Fibroblast of gingiva (primary cell): ENCODE measurements at regions not wholly inside any gene's neighbourhood (a gene's known extent, or its start where the extent isn't known, plus 50 kb on each side); places are given as distances from the start of the nearest gene placed in this dataset.
"Not testable (repeated sequence)": the region's sequence is repeated elsewhere in the genome, so short reads cannot be mapped to it uniquely, and the experiment has no call there.

Source experiments
- DNase-seq: peaks from one replicate; pipeline ENCODE4 v3.0.0-alpha.2; 2011; ENCODE audit warnings: low read depth

GRCh38 chr5:27810458-27810857 lies 772.1 kb upstream of the CDH9 start:
- no peak for DNase-seq

GRCh38 chr5:27797220-27797619 lies 758.8 kb upstream of the CDH9 start:
- DNase-seq, result no peak

- DNase-seq, result no peak
These were observed 749.8 kb upstream of the CDH9 start for GRCh38 chr5:27788184-27788583.

- DNase-seq, result no peak
These were observed 745.9 kb upstream of the CDH9 start for GRCh38 chr5:27784317-27784716.

- no peak for DNase-seq
These were observed 739.7 kb upstream of the CDH9 start for GRCh38 chr5:27778121-27778520.

GRCh38 chr5:27773636-27774035 lies 735.2 kb upstream of the CDH9 start:
- no peak for DNase-seq

- DNase-seq, result no peak
These were observed 734.8 kb upstream of the CDH9 start for GRCh38 chr5:27773166-27773565.

- DNase-seq, result no peak
These were observed 731.5 kb upstream of the CDH9 start for GRCh38 chr5:27769748-27770402.

GRCh38 chr5:27748847-27749246 lies 710.5 kb upstream of the CDH9 start:
- no peak for DNase-seq

- DNase-seq, result not testable (repeated sequence)
These were observed 705.1 kb upstream of the CDH9 start for GRCh38 chr5:27743383-27743979.

- no peak for DNase-seq
These were observed 704.4 kb upstream of the CDH9 start for GRCh38 chr5:27742805-27743204.

GRCh38 chr5:27734838-27735237 lies 696.5 kb upstream of the CDH9 start:
- no peak for DNase-seq

GRCh38 chr5:27733237-27733636 lies 694.9 kb upstream of the CDH9 start:
- DNase-seq, result no peak

- DNase-seq, result no peak
These were observed 688.9 kb upstream of the CDH9 start for GRCh38 chr5:27727254-27727653.

- DNase-seq, result no peak
These were observed 684.0 kb upstream of the CDH9 start for GRCh38 chr5:27722337-27722736.

- DNase-seq, result no peak
These were observed 670.1 kb upstream of the CDH9 start for GRCh38 chr5:27708534-27708933.

- DNase-seq, result no peak
These were observed 668.4 kb upstream of the CDH9 start for GRCh38 chr5:27706832-27707231.

- DNase-seq, result no peak
These were observed 667.3 kb upstream of the CDH9 start for GRCh38 chr5:27705661-27706060.

- no peak for DNase-seq
These were observed 663.8 kb upstream of the CDH9 start for GRCh38 chr5:27701931-27702903.

- DNase-seq, result no peak
These were observed 662.1 kb upstream of the CDH9 start for GRCh38 chr5:27700526-27700925.

GRCh38 chr5:27682600-27682999 lies 644.2 kb upstream of the CDH9 start:
- no peak for DNase-seq

GRCh38 chr5:27652505-27652904 lies 614.1 kb upstream of the CDH9 start:
- DNase-seq, result no peak

- DNase-seq, result no peak
These were observed 600.7 kb upstream of the CDH9 start for GRCh38 chr5:27639005-27639612.
